HEK293T (cell line): ENCODE measurements at regions not wholly inside any gene's neighbourhood (a gene's known extent, or its start where the extent isn't known, plus 50 kb on each side); places are given as distances from the start of the nearest gene placed in this dataset.

ENCODE experiments used
- CTCF ChIA-PET: fragments of 350-600 bp; formaldehyde crosslinking; extraction: SDS; loops from one replicate; lab custom pipeline; 2021; ENCODE audit warnings: antibody characterized with exemption, inconsistent platforms; lab: Yijun Ruan, JAX
- POLR2A ChIA-PET: fragments of 350-600 bp; formaldehyde crosslinking; extraction: SDS; loops from one replicate; lab custom pipeline; 2020; ENCODE audit warnings: antibody characterized with exemption, inconsistent platforms; lab: Yijun Ruan, JAX
- DNase-seq: peaks from one replicate; pipeline ENCODE4 v3.0.0; 2012; ENCODE audit warnings: mixed read lengths; ENCODE audit errors: extremely low spot score
- ARNT ChIP-seq: fragments of 450-650 bp; IDR thresholded peaks from 2 replicates; pipeline ENCODE4 v1.6.1; 2017; ENCODE audit warnings: mild to moderate bottlenecking
- BHLHE40 ChIP-seq: fragments of 450-650 bp; IDR thresholded peaks from 2 replicates; pipeline ENCODE4 v1.6.1; 2016; ENCODE audit warnings: mild to moderate bottlenecking, moderate library complexity, borderline replicate concordance
- CTBP1 ChIP-seq: fragments of 450-650 bp; IDR thresholded peaks from 2 replicates; pipeline ENCODE4 v1.6.1; 2016; ENCODE audit warnings: borderline replicate concordance
- ELF4 ChIP-seq: fragments of 450-650 bp; IDR thresholded peaks from 2 replicates; pipeline ENCODE4 v1.6.1; 2017; ENCODE audit warnings: antibody characterized with exemption
- FOXA1 ChIP-seq: fragments of 450-650 bp; IDR thresholded peaks from 2 replicates; pipeline ENCODE4 v1.6.1; 2016; ENCODE audit warnings: mild to moderate bottlenecking
- FOXK2 ChIP-seq: fragments of 450-650 bp; IDR thresholded peaks from 2 replicates; pipeline ENCODE4 v1.6.1; 2016; ENCODE audit warnings: mild to moderate bottlenecking
- FOXM1 ChIP-seq: fragments of 450-650 bp; IDR thresholded peaks from 2 replicates; pipeline ENCODE4 v1.6.1; 2017; ENCODE audit warnings: mild to moderate bottlenecking, borderline replicate concordance
- HDGF ChIP-seq: fragments of 450-650 bp; IDR thresholded peaks from 2 replicates; pipeline ENCODE4 v1.6.1; 2017; ENCODE audit warnings: antibody characterized with exemption, borderline replicate concordance
- L3MBTL2 ChIP-seq: fragments of 450-650 bp; conservative IDR thresholded peaks from 2 replicates; pipeline ENCODE4 v1.6.1; 2016; ENCODE audit warnings: mild to moderate bottlenecking
- LEF1 ChIP-seq: fragments of 450-650 bp; IDR thresholded peaks from 2 replicates; pipeline ENCODE4 v1.6.1; 2017; ENCODE audit warnings: mild to moderate bottlenecking, borderline replicate concordance
- NFRKB ChIP-seq: fragments of 450-650 bp; IDR thresholded peaks from 2 replicates; pipeline ENCODE4 v1.6.1; 2016; ENCODE audit warnings: mild to moderate bottlenecking, moderate library complexity
- SP1 ChIP-seq: fragments of 450-650 bp; IDR thresholded peaks from 2 replicates; pipeline ENCODE4 v1.6.1; 2017
- SUZ12 ChIP-seq: fragments of 450-650 bp; IDR thresholded peaks from 2 replicates; pipeline ENCODE4 v1.6.1; 2016; ENCODE audit warnings: mild to moderate bottlenecking
- TARDBP ChIP-seq: fragments of 450-650 bp; IDR thresholded peaks from 2 replicates; pipeline ENCODE4 v1.6.1; 2016
- ZNF384 ChIP-seq: fragments of 450-650 bp; IDR thresholded peaks from 2 replicates; pipeline ENCODE4 v1.6.1; 2016
- TF ChIP-seq, protein P1 (sequence below): fragments of 450-650 bp; IDR thresholded peaks from 2 replicates; pipeline ENCODE4 v1.6.1; 2016

DNA sequence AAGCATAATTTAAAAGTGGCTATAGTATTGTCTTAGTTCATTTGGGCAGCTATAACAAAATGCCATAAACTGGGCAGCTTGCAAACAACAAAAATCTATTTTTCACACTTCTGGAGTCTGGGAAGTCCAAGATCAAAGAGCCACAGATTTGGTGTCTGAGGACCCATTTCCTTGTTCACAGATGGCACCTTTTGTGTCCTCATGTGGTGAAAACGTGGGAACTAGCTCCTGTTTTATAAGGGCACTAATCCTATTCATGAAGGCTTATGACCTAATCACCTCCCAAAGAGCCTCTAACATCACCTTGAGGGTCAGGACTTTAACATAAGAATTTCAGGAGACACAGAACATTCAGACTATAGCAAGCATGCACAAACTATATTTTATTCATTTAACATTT is 126.5 kb upstream of the WDFY3 start:
- no peak for DNase-seq
- TF ChIP-seq HDGF (no peak), ZNF384 (no peak), FOXA1 (no peak), ARNT (no peak), TARDBP (no peak), CTBP1 (no peak), L3MBTL2 (no peak), FOXK2 (no peak), ELF4 (no peak), LEF1 (no peak), SP1 (no peak), FOXM1 (no peak), NFRKB (no peak), SUZ12 (no peak), BHLHE40 (no peak)
- TF ChIP-seq, protein P1, sequence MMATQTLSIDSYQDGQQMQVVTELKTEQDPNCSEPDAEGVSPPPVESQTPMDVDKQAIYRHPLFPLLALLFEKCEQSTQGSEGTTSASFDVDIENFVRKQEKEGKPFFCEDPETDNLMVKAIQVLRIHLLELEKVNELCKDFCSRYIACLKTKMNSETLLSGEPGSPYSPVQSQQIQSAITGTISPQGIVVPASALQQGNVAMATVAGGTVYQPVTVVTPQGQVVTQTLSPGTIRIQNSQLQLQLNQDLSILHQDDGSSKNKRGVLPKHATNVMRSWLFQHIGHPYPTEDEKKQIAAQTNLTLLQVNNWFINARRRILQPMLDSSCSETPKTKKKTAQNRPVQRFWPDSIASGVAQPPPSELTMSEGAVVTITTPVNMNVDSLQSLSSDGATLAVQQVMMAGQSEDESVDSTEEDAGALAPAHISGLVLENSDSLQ, result no peak
- POLR2A ChIA-PET, result no interaction called here
- CTCF ChIA-PET, result no interaction called here

DNA sequence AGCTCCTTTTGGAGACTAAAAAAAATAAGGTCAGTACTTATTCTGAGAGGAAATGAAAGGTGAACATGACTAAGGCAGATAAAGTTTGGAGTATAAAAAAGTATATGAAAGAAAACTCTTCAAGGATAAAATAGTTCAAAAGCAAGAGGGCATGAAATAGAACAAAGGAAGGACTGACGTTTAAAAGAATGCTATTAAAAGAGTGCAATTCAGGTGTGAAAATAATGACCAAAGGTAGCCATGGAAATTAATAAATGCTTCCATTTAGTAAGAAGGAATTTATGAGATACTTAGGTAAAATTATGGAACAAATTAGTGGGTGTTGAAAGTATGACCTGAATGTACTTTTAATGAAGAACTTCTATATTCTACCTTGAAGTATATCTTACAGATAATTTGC is 128.2 kb upstream of the WDFY3 start:
- no peak for DNase-seq
- POLR2A ChIA-PET, result no interaction called here
- CTCF ChIA-PET, result no interaction called here
- TF ChIP-seq BHLHE40, result no peak
- no peak for TF ChIP-seq SUZ12
- TF ChIP-seq FOXK2, result no peak
- TF ChIP-seq FOXA1, result no peak
- TF ChIP-seq L3MBTL2, result no peak
- TF ChIP-seq FOXM1, result no peak
- no peak for TF ChIP-seq HDGF
- TF ChIP-seq, protein P1, result no peak
- TF ChIP-seq NFRKB, result no peak
- no peak for TF ChIP-seq LEF1
- no peak for TF ChIP-seq ZNF384
- TF ChIP-seq ELF4, result no peak
- no peak for TF ChIP-seq ARNT
- TF ChIP-seq SP1, result no peak
- no peak for TF ChIP-seq CTBP1
- TF ChIP-seq TARDBP, result no peak

DNA sequence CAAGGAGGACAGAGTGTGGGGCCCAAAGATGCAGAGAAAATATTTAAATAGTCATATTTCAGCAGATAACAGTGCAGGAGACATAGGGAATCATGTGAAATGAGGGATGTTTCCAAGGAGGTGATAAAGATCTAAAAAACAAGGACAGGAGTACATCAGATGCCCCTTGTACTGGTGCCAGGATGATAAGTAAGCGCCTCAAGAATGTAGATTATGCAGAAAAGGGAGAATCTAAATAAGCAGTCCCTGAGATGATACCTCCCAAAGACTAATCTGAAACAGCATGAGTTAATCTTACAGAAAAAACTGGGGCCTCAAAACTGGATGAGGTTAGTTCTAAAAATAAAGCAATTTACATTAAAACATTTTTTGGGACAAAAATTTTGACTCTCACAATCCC is 136.1 kb upstream of the WDFY3 start:
- POLR2A ChIA-PET, result no interaction called here

DNA sequence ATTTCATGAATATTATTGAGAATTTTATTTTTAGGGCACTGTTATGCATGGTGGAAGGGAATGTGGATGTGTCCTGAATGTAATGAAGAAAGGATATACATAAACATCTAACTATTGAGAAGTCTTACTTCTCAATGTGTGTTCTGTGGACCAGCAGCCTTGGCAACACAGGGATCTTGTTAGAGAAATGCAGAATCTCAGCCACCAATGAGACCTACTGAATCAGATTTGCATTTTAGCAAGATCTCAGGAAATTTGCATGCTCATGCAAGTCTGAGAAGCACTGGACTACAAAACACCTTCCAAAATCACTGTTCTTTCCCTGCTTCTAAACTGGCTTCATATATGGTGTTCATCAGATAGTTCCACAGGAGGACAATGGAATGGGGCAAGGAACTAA is 139.7 kb upstream of the WDFY3 start:
- POLR2A ChIA-PET, result no interaction called here
- TF ChIP-seq TARDBP (no peak), FOXM1 (no peak), ZNF384 (no peak), HDGF (no peak), SP1 (no peak), NFRKB (no peak), ARNT (no peak), L3MBTL2 (no peak), SUZ12 (no peak), CTBP1 (no peak), ELF4 (no peak), FOXK2 (no peak), FOXA1 (no peak), LEF1 (no peak), BHLHE40 (no peak)
- TF ChIP-seq, protein P1, result no peak
- CTCF ChIA-PET, result no interaction called here
- no peak for DNase-seq

More for the DNA sequence above, 136.1 kb upstream of the WDFY3 start:
- no peak for DNase-seq
- CTCF ChIA-PET, result no interaction called here
- no peak for TF ChIP-seq ELF4

DNA sequence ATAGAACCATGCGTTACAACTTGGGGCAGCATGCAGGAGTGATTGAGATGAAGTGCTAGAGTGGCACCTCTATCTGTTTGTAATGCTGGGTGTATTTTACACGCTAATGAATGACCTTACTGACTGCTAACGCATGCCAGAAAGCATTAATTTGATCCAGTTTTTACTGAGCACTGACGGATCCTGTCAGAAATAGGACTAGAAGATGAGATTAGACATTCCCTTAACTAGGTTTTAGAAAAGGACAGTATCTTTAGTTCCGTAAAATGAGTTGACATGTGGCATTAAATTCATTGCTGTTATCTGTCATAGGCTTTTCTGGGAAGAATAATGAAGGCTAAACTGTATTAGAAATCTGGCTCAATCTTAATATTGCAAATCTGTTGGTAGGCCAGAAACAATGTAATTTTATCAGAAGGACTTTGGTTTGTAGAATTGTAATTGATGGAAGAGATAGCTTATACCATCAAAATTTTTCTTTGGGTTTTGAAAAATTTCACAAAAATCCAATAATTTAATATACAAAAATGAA is 140.4 kb upstream of the WDFY3 start:
- POLR2A ChIA-PET, result no interaction called here
- CTCF ChIA-PET, result interaction anchor here (1.0 kb wide), 1 partner anchor 41 kb away, joined by 3 read pairs; no protein-coding TSS in a partner anchor
- TF ChIP-seq BHLHE40 (no peak), FOXK2 (no peak), ZNF384 (no peak), TARDBP (no peak), NFRKB (no peak), SP1 (no peak), HDGF (no peak), FOXA1 (no peak), ARNT (no peak), ELF4 (no peak), FOXM1 (no peak), SUZ12 (no peak), L3MBTL2 (no peak), CTBP1 (no peak), LEF1 (no peak)
- TF ChIP-seq, protein P1, result no peak
- no peak for DNase-seq
